ENCODE measurements at regions not wholly inside any gene's neighbourhood (a gene's known extent, or its start where the extent isn't known, plus 50 kb on each side); places are given as distances from the start of the nearest gene placed in this dataset.

DNA sequence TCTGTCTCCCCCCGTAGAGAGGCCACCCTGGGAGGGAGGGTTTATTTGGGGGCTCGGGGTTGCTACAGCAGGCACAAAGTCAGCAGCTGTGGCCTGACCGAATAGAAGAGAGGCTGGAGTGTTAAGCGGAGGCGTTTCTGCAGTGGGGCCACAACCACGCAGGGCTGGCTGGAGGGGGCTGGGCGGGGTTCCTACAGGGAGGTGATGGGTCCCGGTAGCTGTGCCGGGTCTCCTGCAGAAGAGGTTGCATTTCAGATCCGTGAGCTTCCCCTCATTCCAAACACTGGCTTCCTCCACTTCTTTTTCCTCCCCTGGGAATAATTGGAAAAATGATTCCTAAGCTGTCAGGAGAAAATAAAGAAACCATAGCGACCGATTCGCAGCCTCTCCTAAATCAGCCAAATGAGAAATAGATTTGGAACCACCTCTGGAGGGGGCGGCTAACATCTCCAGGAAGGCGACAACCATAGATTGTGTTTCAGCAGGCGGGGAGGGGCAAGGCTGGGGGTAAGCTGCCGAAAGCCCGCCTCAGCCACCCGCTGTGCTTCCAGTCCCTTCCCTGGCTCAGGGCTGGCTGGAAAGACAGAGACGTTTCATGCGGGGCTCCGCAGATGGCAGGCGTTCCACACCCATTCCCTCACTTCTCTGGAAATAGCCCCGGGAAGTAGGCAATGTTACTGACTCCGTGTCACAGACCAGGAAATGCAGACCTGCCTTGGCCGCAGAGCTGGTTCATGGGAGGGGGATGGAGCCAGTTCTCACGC, 85.6 kb upstream of the TAF1B start:
- intact Hi-C loops (cut with DNase I): loop anchor here (2.0 to 5.0 kb wide), 4 partner anchors 17 to 200 kb away; partner anchors contain the start of genes YWHAQ (in 2 of the 2) and ADAM17 (in 1 of the 2)

DNA sequence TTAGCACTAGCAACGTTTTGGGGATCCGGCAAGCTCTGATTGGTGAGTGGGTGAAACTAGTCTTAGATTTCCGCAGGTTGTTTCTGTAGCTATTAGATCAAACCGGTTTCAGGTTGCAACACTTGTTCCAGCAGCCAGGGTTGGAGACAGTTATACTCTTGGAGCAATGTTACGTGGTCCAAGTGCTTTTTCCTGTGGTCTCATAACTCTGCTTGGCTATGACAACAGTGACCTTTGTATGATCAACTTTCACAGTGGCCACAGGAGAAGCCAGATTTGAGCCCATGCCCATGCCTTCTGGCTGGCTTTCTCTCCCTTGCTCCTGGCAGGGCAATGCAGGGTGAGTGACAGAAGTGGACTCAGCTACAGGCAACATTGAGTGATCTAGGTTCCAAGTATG, 84.5 kb upstream of the TAF1B start:
- no peaks in the 10 kb centered on the region for H3K9me3 ChIP-seq
- intact Hi-C loops (cut with DNase I): loop anchor here (5.0 kb wide), 2 partner anchors 126 to 201 kb away; partner anchors contain the start of genes YWHAQ (in 2 of the 2) and ADAM17 (in 1 of the 2)
- H3K27ac ChIP-seq: peak overlapping the region; percentile 95
- WGBS, 3 donors: 28 to 35% (median 34%) methylated on average over 5 of the region's 5 CpGs
- H3K27me3 ChIP-seq (ENCODE audit: insufficient read depth in 3 of 3, low read length in 2 of 3): no peaks in the 10 kb centered on the region
- peak; percentile 80 to 85 (median 80) for ATAC-seq
- TF ChIP-seq, protein P1, sequence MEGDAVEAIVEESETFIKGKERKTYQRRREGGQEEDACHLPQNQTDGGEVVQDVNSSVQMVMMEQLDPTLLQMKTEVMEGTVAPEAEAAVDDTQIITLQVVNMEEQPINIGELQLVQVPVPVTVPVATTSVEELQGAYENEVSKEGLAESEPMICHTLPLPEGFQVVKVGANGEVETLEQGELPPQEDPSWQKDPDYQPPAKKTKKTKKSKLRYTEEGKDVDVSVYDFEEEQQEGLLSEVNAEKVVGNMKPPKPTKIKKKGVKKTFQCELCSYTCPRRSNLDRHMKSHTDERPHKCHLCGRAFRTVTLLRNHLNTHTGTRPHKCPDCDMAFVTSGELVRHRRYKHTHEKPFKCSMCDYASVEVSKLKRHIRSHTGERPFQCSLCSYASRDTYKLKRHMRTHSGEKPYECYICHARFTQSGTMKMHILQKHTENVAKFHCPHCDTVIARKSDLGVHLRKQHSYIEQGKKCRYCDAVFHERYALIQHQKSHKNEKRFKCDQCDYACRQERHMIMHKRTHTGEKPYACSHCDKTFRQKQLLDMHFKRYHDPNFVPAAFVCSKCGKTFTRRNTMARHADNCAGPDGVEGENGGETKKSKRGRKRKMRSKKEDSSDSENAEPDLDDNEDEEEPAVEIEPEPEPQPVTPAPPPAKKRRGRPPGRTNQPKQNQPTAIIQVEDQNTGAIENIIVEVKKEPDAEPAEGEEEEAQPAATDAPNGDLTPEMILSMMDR (IDR thresholded peaks at IDR 0.05): no peak
- DNase-seq: peak; percentile 73 to 83
- H3K4me3 ChIP-seq: peak overlapping the region; percentile 57
- H3K4me1 ChIP-seq: peaks cover 54% of the 10 kb centered on the region
- H3K36me3 ChIP-seq (ENCODE audit: insufficient read depth in 1 of 2, low read depth in 1 of 2): no peaks in the 10 kb centered on the region

More for the DNA sequence above, 85.6 kb upstream of the TAF1B start:
- peak overlapping the region; percentile 57 for H3K4me3 ChIP-seq
- H3K27me3 ChIP-seq (ENCODE audit: insufficient read depth in 3 of 3, low read length in 2 of 3): no peaks in the 10 kb centered on the region
- no peaks in the 10 kb centered on the region for H3K9me3 ChIP-seq
- 2 to 3% (median 3%) methylated on average over 27 of the region's 27 CpGs for WGBS, 3 donors
- ATAC-seq (peak; percentile 82 to 89 (median 84)), DNase-seq (peak; percentile 73 to 87)
- no peaks in the 10 kb centered on the region for H3K36me3 ChIP-seq (ENCODE audit: insufficient read depth in 1 of 2, low read depth in 1 of 2)
- peaks cover 46% of the 10 kb centered on the region for H3K4me1 ChIP-seq
- H3K27ac ChIP-seq: peak overlapping the region; percentile 95
- TF ChIP-seq, protein P1 (IDR thresholded peaks at IDR 0.05): no peak

DNA sequence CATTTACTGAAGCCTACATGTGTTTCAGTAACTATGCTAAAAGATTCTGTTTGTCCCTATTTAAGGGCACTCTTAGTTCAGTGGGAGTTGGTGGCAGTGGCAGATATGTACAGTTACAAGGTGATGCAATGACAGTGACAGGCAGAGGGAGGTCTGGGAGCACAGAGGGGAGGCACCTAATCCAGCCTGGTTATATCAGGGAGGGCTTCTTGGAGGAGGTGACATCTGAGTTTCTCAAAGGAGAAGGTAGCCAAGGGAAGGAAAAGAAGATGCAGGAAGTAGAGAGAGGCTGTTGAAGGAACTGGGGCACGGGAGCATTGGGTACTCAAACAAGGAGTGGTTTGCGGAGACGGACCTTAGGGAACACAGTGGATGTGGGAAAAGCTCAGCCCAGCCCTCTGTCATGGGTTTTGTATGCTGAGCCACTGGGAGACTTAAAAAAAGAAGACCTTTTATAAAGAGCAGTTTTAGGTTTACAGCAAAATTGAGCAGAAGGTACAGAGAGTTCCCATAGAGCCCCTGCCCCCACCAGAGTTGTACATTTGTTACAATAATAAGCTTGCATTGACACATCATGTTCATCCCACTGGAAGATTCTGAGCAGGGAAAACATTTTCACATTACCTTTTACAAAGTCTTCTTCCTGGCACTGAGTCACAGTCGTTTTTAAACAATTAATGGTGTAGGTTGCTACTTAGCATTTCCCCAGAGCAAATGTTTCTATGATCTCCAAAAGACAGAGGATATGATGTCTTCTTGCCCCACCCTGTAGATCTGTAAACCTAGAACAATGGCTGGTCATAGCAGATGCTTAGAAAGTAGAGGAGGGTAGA, 83.0 kb upstream of the TAF1B start:
- DNase-seq (no peak), ATAC-seq (no peak)
- WGBS, 3 donors: 73 to 82% (median 78%) methylated on average over 4 of the region's 4 CpGs
- no peak overlapping the region for H3K4me3 ChIP-seq
- TF ChIP-seq, protein P1 (IDR thresholded peaks at IDR 0.05): no peak
- no peaks in the 10 kb centered on the region for H3K9me3 ChIP-seq
- peaks cover 53% of the 10 kb centered on the region for H3K4me1 ChIP-seq
- H3K27ac ChIP-seq: peak overlapping the region; percentile 16
- H3K27me3 ChIP-seq (ENCODE audit: insufficient read depth in 3 of 3, low read length in 2 of 3): no peaks in the 10 kb centered on the region
- intact Hi-C loops (cut with DNase I): loop anchor here in 1 of 2 donors (10.0 kb wide), 1 partner anchor 195 kb away; no protein-coding TSS in a partner anchor
- no peaks in the 10 kb centered on the region for H3K36me3 ChIP-seq (ENCODE audit: insufficient read depth in 1 of 2, low read depth in 1 of 2)

DNA sequence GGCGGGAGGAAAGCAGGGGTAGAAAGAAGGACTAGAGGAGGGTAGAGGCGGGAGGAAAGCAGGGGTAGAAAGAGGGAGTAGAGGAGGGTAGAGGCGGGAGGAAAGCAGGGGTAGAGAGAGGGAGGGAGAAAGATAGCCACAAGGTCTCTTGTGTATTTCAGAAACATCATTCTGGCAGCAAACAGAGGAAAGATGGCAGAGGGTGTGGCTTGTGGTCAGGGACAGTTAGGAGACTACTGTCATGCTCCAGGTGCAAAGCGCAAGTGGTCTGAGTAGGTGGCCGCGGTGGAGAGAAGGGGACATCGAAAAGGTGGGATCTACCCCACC, 82.4 kb upstream of the TAF1B start:
- Histone ChIP-seq H3K36me3 (ENCODE audit: insufficient read depth in 1 of 2, low read depth in 1 of 2) (no peaks in the 10 kb centered on the region), H3K27ac (no peak overlapping the region), H3K9me3 (no peaks in the 10 kb centered on the region), H3K27me3 (ENCODE audit: insufficient read depth in 3 of 3, low read length in 2 of 3) (no peaks in the 10 kb centered on the region), H3K4me3 (no peak overlapping the region), H3K4me1 (peaks cover 53% of the 10 kb centered on the region)
- TF ChIP-seq, protein P1 (IDR thresholded peaks at IDR 0.05): no peak
- intact Hi-C loops (cut with DNase I): loop anchor here in 1 of 2 donors (10.0 kb wide), 1 partner anchor 196 kb away; no protein-coding TSS in a partner anchor
- DNase-seq: no peak
- WGBS, 3 donors: 77 to 91% (median 89%) methylated on average over 7 of the region's 7 CpGs
- ATAC-seq: no peak
